Hepatocyte (in vitro differentiated cells): ENCODE measurements at regions not wholly inside any gene's neighbourhood (a gene's known extent, or its start where the extent isn't known, plus 50 kb on each side); places are given as distances from the start of the nearest gene placed in this dataset.

Source experiments
- CTCF ChIP-seq: fragments of 200-600 bp; sonication (generic); IDR thresholded peaks from 2 replicates; pipeline ENCODE4 v1.5.1; 2016; ENCODE audit warnings: antibody characterized with exemption, mild to moderate bottlenecking; ENCODE audit not compliant: poor library complexity
- EZH2 ChIP-seq: fragments of 200-600 bp; sonication (generic); IDR thresholded peaks from 2 replicates; pipeline ENCODE4 v1.6.1; 2016; ENCODE audit warnings: antibody characterized with exemption, mild to moderate bottlenecking, borderline replicate concordance

- TF ChIP-seq CTCF, result no peak
- TF ChIP-seq EZH2, result no peak
These were observed 439.8 kb downstream of the BMP2 start for GRCh38 chr20:7207186-7207798.
